ENCODE measurements at regions not wholly inside any gene's neighbourhood (a gene's known extent, or its start where the extent isn't known, plus 50 kb on each side); places are given as distances from the start of the nearest gene placed in this dataset.

GRCh38 chr2:176814274-176814673, 398.3 kb upstream of the HNRNPA3 start:
- intact Hi-C loops (cut with micrococcal nuclease) = loop anchor here (1.0 to 10.0 kb wide), 5 partner anchors 160 to 702 kb away; no protein-coding TSS in a partner anchor
- BruUV-seq (replicated peaks) = no TSS peak
- H3K36me3 ChIP-seq (ENCODE audit: low read depth, low read length) = no peaks in the 10 kb centered on the region
- H3K9ac ChIP-seq (ENCODE audit: low read length) = no peak overlapping the region
- peak; percentile 89 for ATAC-seq
- H4K20me1 ChIP-seq (ENCODE audit: low read length) = no peaks in the 10 kb centered on the region
- H3K4me2 ChIP-seq (ENCODE audit: low read length) = peak overlapping the region; percentile 76
- H3K27me3 ChIP-seq (ENCODE audit: low read length) = peaks cover 3% of the 10 kb centered on the region
- POLR2A ChIA-PET (ENCODE audit: unreplicated experiment) = no interaction called here
- H2AFZ ChIP-seq (ENCODE audit: low read length) = no peak overlapping the region
- 0 out of 2 replicates have a peak, but pooled peaks cover under 1% of the 10 kb centered on the region for H3K9me2 ChIP-seq (replicated peaks; ENCODE audit: low read length)
- H3F3A ChIP-seq (ENCODE audit: low read length, unreplicated experiment) = no peaks in the 10 kb centered on the region
- no peaks in the 10 kb centered on the region for H3K9me3 ChIP-seq (ENCODE audit: low read length)
- H3K4me3 ChIP-seq (ENCODE audit: low read length) = peak overlapping the region; percentile 32; the same call in 1 of the 2 replicates
- peak; percentile 70 for DNase-seq
- H3K4me1 ChIP-seq (ENCODE audit: insufficient read depth, low read length) = peaks cover 14% of the 10 kb centered on the region
- no peak overlapping the region for H3K27ac ChIP-seq (ENCODE audit: low read length)
- TF ChIP-seq EZH2 (IDR thresholded peaks at IDR 0.05; ENCODE audit: low read length, unreplicated experiment) (no peak), EZH2phosphoT487 (IDR thresholded peaks at IDR 0.05; ENCODE audit: borderline replicate concordance, low read length) (no peak)
- TF ChIP-seq, protein P1, sequence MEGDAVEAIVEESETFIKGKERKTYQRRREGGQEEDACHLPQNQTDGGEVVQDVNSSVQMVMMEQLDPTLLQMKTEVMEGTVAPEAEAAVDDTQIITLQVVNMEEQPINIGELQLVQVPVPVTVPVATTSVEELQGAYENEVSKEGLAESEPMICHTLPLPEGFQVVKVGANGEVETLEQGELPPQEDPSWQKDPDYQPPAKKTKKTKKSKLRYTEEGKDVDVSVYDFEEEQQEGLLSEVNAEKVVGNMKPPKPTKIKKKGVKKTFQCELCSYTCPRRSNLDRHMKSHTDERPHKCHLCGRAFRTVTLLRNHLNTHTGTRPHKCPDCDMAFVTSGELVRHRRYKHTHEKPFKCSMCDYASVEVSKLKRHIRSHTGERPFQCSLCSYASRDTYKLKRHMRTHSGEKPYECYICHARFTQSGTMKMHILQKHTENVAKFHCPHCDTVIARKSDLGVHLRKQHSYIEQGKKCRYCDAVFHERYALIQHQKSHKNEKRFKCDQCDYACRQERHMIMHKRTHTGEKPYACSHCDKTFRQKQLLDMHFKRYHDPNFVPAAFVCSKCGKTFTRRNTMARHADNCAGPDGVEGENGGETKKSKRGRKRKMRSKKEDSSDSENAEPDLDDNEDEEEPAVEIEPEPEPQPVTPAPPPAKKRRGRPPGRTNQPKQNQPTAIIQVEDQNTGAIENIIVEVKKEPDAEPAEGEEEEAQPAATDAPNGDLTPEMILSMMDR (conservative IDR thresholded peaks at IDR 0.05; ENCODE audit: low read depth, low read length) = no peak
- no peaks in the 10 kb centered on the region for H3K79me2 ChIP-seq (ENCODE audit: low read length)
- CTCF ChIA-PET = interaction anchor here (0.7 to 1.9 kb wide), 7 partner anchors 133 to 786 kb away, joined by 3 to 11 read pairs (median 7); no protein-coding TSS in a partner anchor

DNA sequence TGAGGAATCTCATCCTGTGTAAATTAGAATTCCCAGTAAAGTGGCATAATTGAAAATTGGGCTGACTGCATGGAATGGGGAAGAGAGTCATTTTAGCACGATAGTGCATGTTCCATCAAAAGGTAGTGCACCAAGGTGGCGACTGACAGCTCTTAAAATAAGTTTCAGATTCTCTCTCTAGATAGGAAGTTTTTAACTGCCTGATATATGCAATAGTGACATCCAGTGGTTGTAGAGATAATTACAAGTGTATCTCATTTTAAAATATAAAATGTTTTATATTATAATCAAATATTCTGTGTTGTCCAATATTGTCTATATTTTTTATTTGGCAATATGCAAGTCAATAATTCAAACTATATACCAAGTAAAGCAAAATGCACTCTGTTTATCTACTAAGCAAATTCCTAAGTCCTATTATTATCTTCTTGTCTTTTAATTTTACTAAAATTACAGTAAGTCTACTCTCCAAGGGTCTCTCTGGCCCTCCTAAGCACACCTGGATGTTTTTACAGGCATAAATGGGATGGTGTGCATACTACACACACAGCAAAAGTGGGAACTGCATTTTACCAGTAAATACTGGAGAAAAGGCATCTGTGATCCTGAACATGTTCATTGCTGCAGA, 397.7 kb upstream of the HNRNPA3 start:
- CTCF ChIA-PET = interaction anchor here (0.7 to 1.9 kb wide), 6 partner anchors 134 to 785 kb away, joined by 3 to 11 read pairs (median 7); no protein-coding TSS in a partner anchor
- Histone ChIP-seq H3K9ac (ENCODE audit: low read length) (no peak overlapping the region), H3K9me3 (ENCODE audit: low read length) (no peaks in the 10 kb centered on the region), H4K20me1 (ENCODE audit: low read length) (no peaks in the 10 kb centered on the region), H3K27me3 (ENCODE audit: low read length) (peaks cover 9% of the 10 kb centered on the region), H3K79me2 (ENCODE audit: low read length) (no peaks in the 10 kb centered on the region), H3K36me3 (ENCODE audit: low read depth, low read length) (no peaks in the 10 kb centered on the region), H3K9me2 (replicated peaks; ENCODE audit: low read length) (no peaks in the 10 kb centered on the region), H3K4me1 (ENCODE audit: insufficient read depth, low read length) (peaks cover 14% of the 10 kb centered on the region), H2AFZ (ENCODE audit: low read length) (no peak overlapping the region), H3K4me2 (ENCODE audit: low read length) (peak overlapping the region; percentile 76), H3K27ac (ENCODE audit: low read length) (no peak overlapping the region), H3F3A (ENCODE audit: low read length, unreplicated experiment) (no peaks in the 10 kb centered on the region), H3K4me3 (ENCODE audit: low read length) (peak overlapping the region; percentile 32; the same call in 1 of the 2 replicates)
- POLR2A ChIA-PET (ENCODE audit: unreplicated experiment) = no interaction called here
- TF ChIP-seq, protein P1 (conservative IDR thresholded peaks at IDR 0.05; ENCODE audit: low read depth, low read length) = peak; percentile 56
- TF ChIP-seq EZH2phosphoT487 (IDR thresholded peaks at IDR 0.05; ENCODE audit: borderline replicate concordance, low read length) = no peak
- no TSS peak for BruUV-seq (replicated peaks)
- DNase-seq (peak; percentile 60), ATAC-seq (peak; percentile 68)
- intact Hi-C loops (cut with micrococcal nuclease) = loop anchor here (1.0 to 10.0 kb wide), 5 partner anchors 161 to 703 kb away; no protein-coding TSS in a partner anchor
